Neural crest cell (in vitro differentiated cells): ENCODE measurements at regions not wholly inside any gene's neighbourhood (a gene's known extent, or its start where the extent isn't known, plus 50 kb on each side); places are given as distances from the start of the nearest gene placed in this dataset.

ENCODE experiments used
- DNase-seq: peaks from one replicate; pipeline ENCODE4 v3.0.0; 2021; ENCODE audit warnings: low read depth, mixed read lengths, low spot score
- H3K27ac Mint-ChIP-seq: one replicate; pipeline ENCODE4 v1.8.0; 2021; ENCODE audit warnings: mild to moderate bottlenecking, mixed read lengths; ENCODE audit not compliant: unreplicated experiment
- H3K27me3 Mint-ChIP-seq: 2 replicates; pipeline ENCODE4 v1.8.0; 2021; ENCODE audit warnings: low read depth, mild to moderate bottlenecking, mixed read lengths
- H3K36me3 Mint-ChIP-seq: 2 replicates; pipeline ENCODE4 v1.8.0; 2021; ENCODE audit warnings: low read depth, mild to moderate bottlenecking, mixed read lengths
- H3K4me1 Mint-ChIP-seq: 2 replicates; pipeline ENCODE4 v1.8.0; 2021; ENCODE audit warnings: mixed read lengths
- H3K4me3 Mint-ChIP-seq: one replicate; pipeline ENCODE4 v1.8.0; 2021; ENCODE audit warnings: mild to moderate bottlenecking, mixed read lengths
- H3K9me3 Mint-ChIP-seq: 2 replicates; pipeline ENCODE4 v1.8.0; 2021; ENCODE audit warnings: mixed read lengths
- CTCF ChIP-seq: fragments of 200-600 bp; sonication (generic); conservative IDR thresholded peaks from 2 replicates; pipeline ENCODE4 v1.5.0; 2021; ENCODE audit warnings: antibody characterized with exemption, mild to moderate bottlenecking

GRCh38 chr11:25928076-25928475 lies 403.9 kb upstream of the ANO3 start:
- no peak overlapping the region for H3K27ac Mint-ChIP-seq
- no peak for TF ChIP-seq CTCF
- H3K4me1 Mint-ChIP-seq = peaks cover 24% of the 10 kb centered on the region
- H3K27me3 Mint-ChIP-seq = no peaks in the 10 kb centered on the region
- H3K9me3 Mint-ChIP-seq = peaks cover 9% of the 10 kb centered on the region
- peaks cover 9% of the 10 kb centered on the region for H3K36me3 Mint-ChIP-seq
- no peak for DNase-seq
- no peak overlapping the region for H3K4me3 Mint-ChIP-seq

GRCh38 chr11:25938952-25939351 lies 393.0 kb upstream of the ANO3 start:
- Mint-ChIP-seq H3K4me1 (peaks cover 13% of the 10 kb centered on the region), H3K4me3 (no peak overlapping the region), H3K36me3 (peaks cover 3% of the 10 kb centered on the region), H3K27me3 (no peaks in the 10 kb centered on the region), H3K9me3 (peaks cover 7% of the 10 kb centered on the region), H3K27ac (no peak overlapping the region)
- no peak for DNase-seq
- TF ChIP-seq CTCF = no peak

- no peak overlapping the region for H3K4me3 Mint-ChIP-seq
- TF ChIP-seq CTCF = no peak
- peaks cover 3% of the 10 kb centered on the region for H3K36me3 Mint-ChIP-seq
- H3K9me3 Mint-ChIP-seq = peaks cover 5% of the 10 kb centered on the region
- no peaks in the 10 kb centered on the region for H3K27me3 Mint-ChIP-seq
- peaks cover 13% of the 10 kb centered on the region for H3K4me1 Mint-ChIP-seq
- no peak for DNase-seq
- H3K27ac Mint-ChIP-seq = no peak overlapping the region
Observed at GRCh38 chr11:25939691-25940090, 392.2 kb upstream of the ANO3 start.

GRCh38 chr11:25941353-25941752 lies 390.6 kb upstream of the ANO3 start:
- H3K27me3 Mint-ChIP-seq = no peaks in the 10 kb centered on the region
- no peaks in the 10 kb centered on the region for H3K9me3 Mint-ChIP-seq
- no peak for TF ChIP-seq CTCF
- H3K36me3 Mint-ChIP-seq = no peaks in the 10 kb centered on the region
- H3K4me1 Mint-ChIP-seq = peaks cover 13% of the 10 kb centered on the region
- no peak overlapping the region for H3K27ac Mint-ChIP-seq
- no peak for DNase-seq
- no peak overlapping the region for H3K4me3 Mint-ChIP-seq

GRCh38 chr11:25943031-25943430 lies 388.9 kb upstream of the ANO3 start:
- Mint-ChIP-seq H3K4me3 (no peak overlapping the region), H3K9me3 (no peaks in the 10 kb centered on the region), H3K36me3 (no peaks in the 10 kb centered on the region), H3K27me3 (no peaks in the 10 kb centered on the region), H3K4me1 (peaks cover 13% of the 10 kb centered on the region), H3K27ac (no peak overlapping the region)
- no peak for TF ChIP-seq CTCF
- DNase-seq = no peak
